AG09309 (cell line): ENCODE measurements at regions not wholly inside any gene's neighbourhood (a gene's known extent, or its start where the extent isn't known, plus 50 kb on each side); places are given as distances from the start of the nearest gene placed in this dataset.

Experiments
- DNase-seq: peaks from one replicate; pipeline ENCODE4 v3.0.0-alpha.2; 2010; ENCODE audit warnings: low read depth
- H3K4me3 ChIP-seq: 2 replicates; pipeline ENCODE4 v1.5.1; 2011; ENCODE audit warnings: mild to moderate bottlenecking, low read depth, low read length, moderate library complexity; ENCODE audit not compliant: control insufficient read depth
- CTCF ChIP-seq: IDR thresholded peaks from 2 replicates; pipeline ENCODE4 v1.5.1; 2011; ENCODE audit warnings: mild to moderate bottlenecking, low read depth, low read length, inconsistent platforms; ENCODE audit not compliant: insufficient read depth, control insufficient read depth; ENCODE audit errors: missing control alignments

- H3K4me3 ChIP-seq: no peak overlapping the region
- no peak for DNase-seq
- no peak for TF ChIP-seq CTCF
Observed at GRCh38 chr13:33932769-33933406, 114.9 kb downstream of the RFC3 start.

DNA sequence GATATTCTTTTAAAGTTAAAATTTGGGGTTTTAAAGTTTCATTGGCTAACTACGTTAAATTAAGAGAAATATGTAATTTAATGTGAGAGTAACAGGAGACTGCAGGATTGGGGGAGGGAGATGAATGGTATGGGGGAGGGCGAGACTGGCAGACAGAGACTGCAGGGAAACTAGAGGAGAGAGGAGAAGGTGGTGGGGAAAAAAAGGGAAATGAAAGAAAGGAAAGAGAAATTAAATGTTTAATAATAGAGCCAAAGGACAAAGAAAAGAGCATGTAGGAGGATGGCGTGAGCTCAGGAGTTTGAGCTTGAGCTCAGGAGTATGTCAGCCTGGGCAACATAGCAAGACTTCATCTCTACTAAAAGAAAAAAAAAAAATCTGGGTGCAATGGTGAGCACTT is 115.9 kb downstream of the RFC3 start:
- H3K4me3 ChIP-seq: no peak overlapping the region
- no peak for TF ChIP-seq CTCF
- DNase-seq: no peak

- no peak overlapping the region for H3K4me3 ChIP-seq
- TF ChIP-seq CTCF: no peak
- DNase-seq: no peak
Observed at GRCh38 chr13:33934343-33934742, 116.4 kb downstream of the RFC3 start.

- H3K4me3 ChIP-seq: no peak overlapping the region
- no peak for DNase-seq
- TF ChIP-seq CTCF: no peak
Observed at GRCh38 chr13:33934951-33935371, 117.0 kb downstream of the RFC3 start.

DNA sequence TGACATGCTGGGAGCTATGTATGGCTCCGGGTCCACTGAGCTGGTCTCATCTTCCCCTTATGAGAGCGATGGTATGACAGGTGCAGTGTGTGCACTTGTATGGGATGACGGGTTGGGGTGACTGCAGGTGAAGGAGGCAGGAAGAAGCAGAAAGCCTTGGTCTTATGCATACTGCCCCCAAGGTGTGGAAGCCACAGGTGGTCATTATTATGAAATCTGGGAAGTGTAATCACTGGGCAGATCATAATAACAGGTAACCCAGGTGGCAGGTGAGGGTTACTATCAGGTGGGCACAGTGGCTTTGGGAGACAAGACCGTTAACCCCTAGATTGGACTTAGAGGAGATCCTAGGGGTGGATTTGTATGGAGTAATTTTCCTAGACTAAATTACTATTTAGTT is 118.0 kb downstream of the RFC3 start:
- no peak for DNase-seq
- TF ChIP-seq CTCF: no peak
- H3K4me3 ChIP-seq: no peak overlapping the region

GRCh38 chr13:33937373-33938098 is 119.6 kb downstream of the RFC3 start:
- H3K4me3 ChIP-seq: no peak overlapping the region
- DNase-seq: no peak
- no peak for TF ChIP-seq CTCF
